Muscle layer of colon (tissue), 2 donors: ENCODE measurements at regions not wholly inside any gene's neighbourhood (a gene's known extent, or its start where the extent isn't known, plus 50 kb on each side); places are given as distances from the start of the nearest gene placed in this dataset.

Experiments
- H3K27ac ChIP-seq: one replicate; pipeline ENCODE4 v1.7.0; 2013; ENCODE audit warnings: low read depth, mild to moderate bottlenecking, low read length, moderate library complexity
- H3K27me3 ChIP-seq, 2 donors: one replicate each; pipeline ENCODE4 v1.7.0; 2013; ENCODE audit warnings: low read length in 2 of 2, mild to moderate bottlenecking in 2 of 2; ENCODE audit not compliant: insufficient read depth in 2 of 2, control insufficient read depth in 1 of 2
- H3K36me3 ChIP-seq: one replicate; pipeline ENCODE4 v1.7.0; 2013; ENCODE audit warnings: mild to moderate bottlenecking, low read length; ENCODE audit not compliant: insufficient read depth
- H3K4me1 ChIP-seq: one replicate; pipeline ENCODE4 v1.7.0; 2013; ENCODE audit warnings: mild to moderate bottlenecking, low read length; ENCODE audit not compliant: insufficient read depth
- H3K4me3 ChIP-seq, 2 donors: one replicate each; pipeline ENCODE4 v1.7.0; 2013; ENCODE audit warnings: low read length in 2 of 2, low read depth in 1 of 2, mild to moderate bottlenecking in 1 of 2, moderate library complexity in 1 of 2
- H3K9ac ChIP-seq: one replicate; pipeline ENCODE4 v1.7.0; 2013; ENCODE audit warnings: low read length
- H3K9me3 ChIP-seq: one replicate; pipeline ENCODE4 v1.7.0; 2013; ENCODE audit warnings: mild to moderate bottlenecking, low read length
- donor health status: abdominal sarcoma.
- donor health status: Adenocarcinoma of cecum.

GRCh38 chr9:121593066-121593465, 58.4 kb upstream of the DAB2IP start:
- no peaks in the 10 kb centered on the region for H3K4me1 ChIP-seq
- no peak overlapping the region for H3K4me3 ChIP-seq
- H3K9me3 ChIP-seq: no peaks in the 10 kb centered on the region
- H3K36me3 ChIP-seq: peaks cover 10% of the 10 kb centered on the region
- no peak overlapping the region for H3K9ac ChIP-seq
- H3K27me3 ChIP-seq: no peaks in the 10 kb centered on the region
- H3K27ac ChIP-seq: no peak overlapping the region

- Histone ChIP-seq H3K9ac (no peak overlapping the region), H3K27ac (no peak overlapping the region), H3K4me3 (no peak overlapping the region), H3K27me3 (peaks cover 0 to 6% of the 10 kb centered on the region in 2 donors), H3K9me3 (no peaks in the 10 kb centered on the region), H3K36me3 (no peaks in the 10 kb centered on the region), H3K4me1 (peaks cover 19% of the 10 kb centered on the region)
Measured at GRCh38 chr9:121596515-121596914, 54.9 kb upstream of the DAB2IP start.

GRCh38 chr9:121597698-121598166, 53.7 kb upstream of the DAB2IP start:
- H3K4me1 ChIP-seq: peaks cover 19% of the 10 kb centered on the region
- peak overlapping the region; percentile 28 for H3K9ac ChIP-seq

GRCh38 chr9:121598167-121598964, 53.1 kb upstream of the DAB2IP start:
- H3K4me1 ChIP-seq: peaks cover 24% of the 10 kb centered on the region

More at GRCh38 chr9:121597698-121598166, 53.7 kb upstream of the DAB2IP start:
- H3K27ac ChIP-seq: peak overlapping the region; percentile 93
- peak overlapping the region; percentile 12 to 46 for H3K4me3 ChIP-seq
- no peaks in the 10 kb centered on the region for H3K9me3 ChIP-seq
- no peaks in the 10 kb centered on the region for H3K36me3 ChIP-seq
- peaks cover 0 to 6% of the 10 kb centered on the region in 2 donors for H3K27me3 ChIP-seq

GRCh38 chr9:121598965-121599871, 52.2 kb upstream of the DAB2IP start:
- Histone ChIP-seq H3K4me1 (peaks cover 33% of the 10 kb centered on the region), H3K27ac (peak overlapping the region; percentile 93), H3K4me3 (peak overlapping the region; percentile 23 to 54), H3K9me3 (no peaks in the 10 kb centered on the region), H3K9ac (peak overlapping the region; percentile 10), H3K36me3 (no peaks in the 10 kb centered on the region), H3K27me3 (peaks cover 0 to 6% of the 10 kb centered on the region in 2 donors)

More at GRCh38 chr9:121598167-121598964, 53.1 kb upstream of the DAB2IP start:
- peak overlapping the region; percentile 10 for H3K9ac ChIP-seq
- no peaks in the 10 kb centered on the region for H3K36me3 ChIP-seq
- no peaks in the 10 kb centered on the region for H3K9me3 ChIP-seq
- H3K27ac ChIP-seq: peak overlapping the region; percentile 93
- peaks cover 0 to 6% of the 10 kb centered on the region in 2 donors for H3K27me3 ChIP-seq
- H3K4me3 ChIP-seq: peak overlapping the region; percentile 23 to 46

- Histone ChIP-seq H3K9ac (no peak overlapping the region), H3K27me3 (peaks cover 0 to 6% of the 10 kb centered on the region in 2 donors), H3K4me1 (peaks cover 41% of the 10 kb centered on the region), H3K36me3 (no peaks in the 10 kb centered on the region), H3K27ac (peak overlapping the region; percentile 83), H3K4me3 (peak overlapping the region; percentile 23 to 54), H3K9me3 (no peaks in the 10 kb centered on the region)
Measured at GRCh38 chr9:121599872-121600585, 51.4 kb upstream of the DAB2IP start.

- Histone ChIP-seq H3K4me1 (peaks cover 42% of the 10 kb centered on the region), H3K36me3 (no peaks in the 10 kb centered on the region), H3K9ac (no peak overlapping the region), H3K9me3 (no peaks in the 10 kb centered on the region), H3K4me3 (no peak overlapping the region), H3K27ac (no peak overlapping the region), H3K27me3 (peaks cover 0 to 6% of the 10 kb centered on the region in 2 donors)
Measured at GRCh38 chr9:121601194-121601593, 50.2 kb upstream of the DAB2IP start.
